ENCODE measurements at regions not wholly inside any gene's neighbourhood (a gene's known extent, or its start where the extent isn't known, plus 50 kb on each side); places are given as distances from the start of the nearest gene placed in this dataset.

GRCh38 chr9:79409182-79409823 lies 162.5 kb upstream of the TLE4 start:
- no peak for DNase-seq (ENCODE audit: low read depth in 1 of 2, low spot score in 2 of 2)
- H2BK12ac ChIP-seq (ENCODE audit: low read depth, low read length), result no peak overlapping the region
- CTCF ChIA-PET (ENCODE audit: partially characterized antibody), result interaction anchor here (0.7 to 2.9 kb wide), 5 partner anchors 9 to 216 kb away, joined by 3 to 10 read pairs (median 3); no protein-coding TSS in a partner anchor
- H3K36me3 ChIP-seq (ENCODE audit: control insufficient read depth in 2 of 4, insufficient read depth in 4 of 4, low read length in 3 of 4), result no peaks in the 10 kb centered on the region
- no peak overlapping the region for H2BK20ac ChIP-seq (ENCODE audit: low read length)
- H3K18ac ChIP-seq (ENCODE audit: extremely low read depth, low read length), result no peak overlapping the region
- no peak overlapping the region for H3K23ac ChIP-seq (ENCODE audit: insufficient read length)
- no peak overlapping the region for H4K5ac ChIP-seq (ENCODE audit: insufficient read length, low read depth, low read length)
- no peak overlapping the region for H2BK15ac ChIP-seq (ENCODE audit: low read length)
- no peak overlapping the region for H3K14ac ChIP-seq (ENCODE audit: insufficient read length)
- H3K27ac ChIP-seq (ENCODE audit: low read depth, low read length), result no peak overlapping the region
- H3K23me2 ChIP-seq (ENCODE audit: low read depth, low read length), result no peaks in the 10 kb centered on the region
- H3K4me2 ChIP-seq (ENCODE audit: insufficient read depth in 1 of 2, low read depth in 2 of 2, low read length in 2 of 2), result no peak overlapping the region
- no peak overlapping the region for H3K4ac ChIP-seq (replicated peaks; ENCODE audit: insufficient read length, low read depth, low read length)
- H2BK120ac ChIP-seq (replicated peaks; ENCODE audit: low read depth, low read length), result no peak overlapping the region
- no peaks in the 10 kb centered on the region for H3K79me2 ChIP-seq (ENCODE audit: control insufficient read depth in 1 of 2, insufficient read depth in 2 of 2, low read length in 2 of 2)
- H3K56ac ChIP-seq (replicated peaks; ENCODE audit: insufficient read length, low read depth, low read length), result no peak overlapping the region
- no peak overlapping the region for H4K91ac ChIP-seq (replicated peaks; ENCODE audit: insufficient read length, low read length)
- H3K4me1 ChIP-seq (replicated peaks in 1 of 4; ENCODE audit: control insufficient read depth in 3 of 4, insufficient read depth in 4 of 4, low read length in 3 of 4), result peaks cover 0 to 8% (median 2%) of the 10 kb centered on the region in 4 experiments; a peak in 3 of 7 replicates
- no peak overlapping the region for H2BK5ac ChIP-seq (ENCODE audit: low read depth, low read length)
- 91% methylated on average over 2 of the region's 2 CpGs; no CpG with 5 or more reads in 1 of the 2 experiments for WGBS, 2 experiments (ENCODE audit: extremely low coverage in 1 of 2, insufficient coverage in 1 of 2, insufficient read length in 1 of 2, insufficient replicate concordance in 2 of 2, low coverage in 1 of 2, low lambda C conversion rate in 2 of 2, missing lambda C conversion rate in 1 of 2)
- TF ChIP-seq SP1 (IDR thresholded peaks at IDR 0.05; ENCODE audit: low read depth, low read length) (no peak), CEBPB (IDR thresholded peaks at IDR 0.05; ENCODE audit: low read depth, low read length) (no peak), CTCF (IDR thresholded peaks at IDR 0.05; ENCODE audit: control extremely low read depth in 1 of 3, insufficient read depth in 1 of 3, low read depth in 1 of 3, low read length in 3 of 3) (no peak), RXRA (IDR thresholded peaks at IDR 0.05; ENCODE audit: insufficient read depth, low read depth, low read length) (no peak), YY1 (IDR thresholded peaks at IDR 0.05; ENCODE audit: low read depth, low read length) (no peak), KDM1A (IDR thresholded peaks at IDR 0.05; ENCODE audit: borderline replicate concordance, low read length) (no peak), E2F6 (IDR thresholded peaks at IDR 0.05) (no peak), HDAC6 (IDR thresholded peaks at IDR 0.05; ENCODE audit: low read depth, low read length) (no peak), NRF1 (IDR thresholded peaks at IDR 0.05; ENCODE audit: low read depth, low read length) (no peak)
- H2AFZ ChIP-seq (ENCODE audit: low read length), result no peak overlapping the region
- no peaks in the 10 kb centered on the region for H3K27me3 ChIP-seq (replicated peaks in 1 of 4; ENCODE audit: control insufficient read depth in 3 of 4, extremely low read depth in 1 of 4, insufficient read depth in 3 of 4, low read length in 3 of 4)
- H3K9me3 ChIP-seq (ENCODE audit: insufficient read depth in 2 of 2, low read depth in 1 of 2, low read length in 1 of 2), result no peaks in the 10 kb centered on the region
- POLR2A ChIA-PET (ENCODE audit: partially characterized antibody), result no interaction called here
- no peak overlapping the region for H2AK5ac ChIP-seq (ENCODE audit: low read depth, low read length)
- H3K79me1 ChIP-seq (ENCODE audit: low read depth, low read length), result no peaks in the 10 kb centered on the region
- no peak overlapping the region for H3K9ac ChIP-seq (replicated peaks in 1 of 4; ENCODE audit: extremely low read depth in 1 of 4, low read depth in 3 of 4, low read length in 3 of 4)
- no peak overlapping the region for H3K4me3 ChIP-seq (ENCODE audit: extremely low read depth in 1 of 4, insufficient read depth in 2 of 4, low read depth in 3 of 4, low read length in 4 of 4)
- no peaks in the 10 kb centered on the region for H4K20me1 ChIP-seq (replicated peaks in 1 of 2; ENCODE audit: control insufficient read depth in 1 of 2, insufficient read depth in 2 of 2, low read length in 2 of 2)
- no peak for FAIRE-seq
- H4K8ac ChIP-seq (ENCODE audit: extremely low read depth, insufficient read depth, low read length), result no peak overlapping the region
